HUDEP-2 (cell line): ENCODE measurements at regions not wholly inside any gene's neighbourhood (a gene's known extent, or its start where the extent isn't known, plus 50 kb on each side); places are given as distances from the start of the nearest gene placed in this dataset.

Experiments
- DNase-seq, 76 experiments: peaks; one replicate each; lab custom pipeline; 2025; ENCODE audit not compliant: unreplicated experiment in 76 of 76; lab: John Stamatoyannopoulos, UW

- DNase-seq: no peak
Observed at GRCh38 chr10:61160253-61160652, 216.3 kb upstream of the RHOBTB1 start.

- DNase-seq: no peak
Observed at GRCh38 chr10:61159253-61159652, 215.3 kb upstream of the RHOBTB1 start.

DNA sequence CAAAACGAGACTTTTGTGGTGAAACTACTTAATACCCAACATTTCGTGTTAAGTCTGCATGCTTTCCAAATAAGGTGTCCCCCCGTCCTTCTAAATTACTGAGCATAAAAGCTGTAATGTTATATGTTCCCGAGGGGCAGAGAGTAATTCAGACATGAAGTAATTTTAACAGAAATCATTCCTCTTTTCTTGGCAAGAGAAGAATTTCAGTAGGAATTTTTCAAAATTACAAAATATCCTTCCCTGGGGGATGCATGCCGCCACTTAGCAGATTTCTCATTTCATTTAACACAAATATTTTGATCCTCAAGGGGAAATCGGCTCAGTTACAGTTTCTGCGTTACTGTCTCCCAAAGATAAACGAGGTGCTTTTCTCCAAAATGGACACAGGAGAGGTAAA is 213.2 kb upstream of the RHOBTB1 start:
- DNase-seq: no peak

GRCh38 chr10:61153771-61154170 is 209.8 kb upstream of the RHOBTB1 start:
- no peak for DNase-seq

DNA sequence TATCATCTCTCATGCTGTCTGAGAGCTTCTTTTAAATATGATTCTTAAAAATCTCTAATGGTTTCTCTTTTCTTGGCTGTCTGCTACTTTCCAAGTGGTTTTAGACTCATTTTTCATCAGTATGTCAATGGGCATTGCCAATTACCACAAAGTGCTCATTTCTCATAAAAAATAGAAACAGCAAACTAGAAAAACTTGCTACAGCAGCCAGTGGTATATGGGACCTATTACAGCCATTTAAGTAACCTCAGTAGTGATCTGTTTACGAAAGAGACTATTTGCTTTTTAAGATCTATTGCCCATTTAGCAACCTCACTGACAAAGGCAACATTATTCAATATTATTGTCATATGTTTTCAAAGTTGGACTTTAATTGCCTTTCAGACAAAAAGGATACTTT is 207.1 kb upstream of the RHOBTB1 start:
- no peak for DNase-seq

GRCh38 chr10:61148451-61148850 is 204.5 kb upstream of the RHOBTB1 start:
- DNase-seq: no peak

GRCh38 chr10:61142987-61143386 is 199.0 kb upstream of the RHOBTB1 start:
- DNase-seq: no peak

DNA sequence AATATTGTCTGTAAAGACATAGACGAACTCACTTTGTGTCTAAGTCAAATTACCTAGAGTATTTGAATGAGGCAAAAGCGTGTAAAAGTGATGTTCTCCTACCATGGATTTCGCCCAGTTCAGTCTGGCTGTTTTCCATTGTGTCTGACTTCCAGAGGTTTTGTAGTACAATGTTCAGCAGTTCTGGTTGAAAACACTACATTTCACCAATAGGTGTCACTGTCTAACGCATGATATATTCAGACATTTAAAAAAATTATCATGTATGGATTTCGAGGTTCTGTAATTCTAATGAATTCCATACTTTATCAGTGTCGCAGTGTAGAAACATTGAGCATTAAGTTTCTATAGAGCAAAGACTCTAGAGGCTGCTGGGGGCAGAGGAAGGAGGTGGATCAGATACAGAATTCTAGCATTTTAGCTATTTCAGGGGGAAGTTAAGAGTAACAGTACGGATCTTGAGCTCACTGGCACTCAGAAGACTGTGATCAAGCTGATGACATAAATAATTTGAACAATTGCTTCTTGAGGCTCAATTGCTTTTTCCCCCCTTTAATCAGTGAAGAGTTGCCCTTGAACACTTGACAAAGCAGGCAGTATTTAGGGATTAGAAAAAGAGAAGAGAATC is 196.9 kb upstream of the RHOBTB1 start:
- peak in 14 of 76 experiments; percentile 2 to 36 (median 13) for DNase-seq

- no peak for DNase-seq
Observed at GRCh38 chr10:61139592-61139953, 195.6 kb upstream of the RHOBTB1 start.

DNA sequence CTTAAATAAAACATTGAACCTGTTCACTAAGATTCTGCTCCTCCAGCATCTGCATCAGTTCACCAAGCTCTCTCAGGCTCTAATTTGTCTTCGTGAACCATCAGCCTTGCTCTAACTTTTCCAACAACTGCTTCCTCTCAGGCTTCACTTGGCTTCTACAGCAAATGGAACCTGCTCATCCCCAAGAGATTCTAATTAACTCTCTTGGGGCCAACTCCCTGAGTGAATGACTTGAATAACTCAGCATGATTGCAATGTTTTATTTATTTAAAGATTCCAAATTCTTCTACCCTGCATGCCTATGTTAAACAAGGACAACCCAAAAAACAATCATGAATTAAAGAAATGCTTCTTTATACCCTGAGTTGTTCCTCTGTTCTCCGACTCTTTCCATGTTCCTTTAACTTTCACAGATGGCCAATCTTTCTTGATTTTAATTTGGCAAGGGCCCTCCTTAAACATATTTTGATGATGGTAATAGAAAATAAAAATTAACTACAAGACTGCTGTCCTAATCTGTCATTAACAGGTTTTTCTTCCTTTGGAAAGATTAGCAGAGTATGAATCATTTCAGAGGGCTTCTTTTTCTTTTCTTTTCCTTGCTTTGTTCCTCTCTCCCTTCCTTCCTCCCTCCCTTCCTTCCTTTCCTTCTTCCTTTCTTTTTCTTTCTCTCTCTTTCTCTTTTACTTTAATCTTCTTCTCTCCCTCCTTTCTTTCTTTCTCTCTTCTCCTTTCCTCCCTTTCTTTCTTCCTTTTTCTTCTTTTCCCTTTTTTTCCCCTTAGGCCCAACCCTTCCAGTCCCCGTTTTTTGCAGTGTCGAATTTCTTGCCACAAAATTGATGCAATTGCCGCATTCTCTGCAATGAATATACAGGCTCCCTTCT is 195.0 kb upstream of the RHOBTB1 start:
- DNase-seq: no peak

- DNase-seq: no peak
Observed at GRCh38 chr10:61136139-61136538, 192.2 kb upstream of the RHOBTB1 start.

- no peak for DNase-seq
Observed at GRCh38 chr10:61135276-61135721, 191.3 kb upstream of the RHOBTB1 start.

DNA sequence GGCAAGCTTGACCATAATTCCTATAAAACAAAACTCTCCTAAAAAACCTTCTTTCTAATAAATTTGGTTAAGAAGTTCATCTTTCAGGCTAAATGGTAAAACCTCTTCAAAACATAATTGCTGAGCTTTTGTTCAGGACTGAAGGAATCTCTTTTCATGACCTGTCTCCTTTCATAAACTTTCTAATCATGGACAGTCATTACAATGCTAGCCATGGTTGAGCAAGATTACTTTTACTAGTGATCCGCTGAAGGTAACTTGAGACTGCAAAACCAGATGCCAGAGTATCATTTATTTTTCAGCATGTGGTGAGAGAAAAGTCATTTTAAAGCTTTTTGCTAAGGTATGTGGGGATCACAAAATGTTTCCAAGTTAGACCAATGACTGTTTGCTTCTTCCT is 186.4 kb upstream of the RHOBTB1 start:
- no peak for DNase-seq

DNA sequence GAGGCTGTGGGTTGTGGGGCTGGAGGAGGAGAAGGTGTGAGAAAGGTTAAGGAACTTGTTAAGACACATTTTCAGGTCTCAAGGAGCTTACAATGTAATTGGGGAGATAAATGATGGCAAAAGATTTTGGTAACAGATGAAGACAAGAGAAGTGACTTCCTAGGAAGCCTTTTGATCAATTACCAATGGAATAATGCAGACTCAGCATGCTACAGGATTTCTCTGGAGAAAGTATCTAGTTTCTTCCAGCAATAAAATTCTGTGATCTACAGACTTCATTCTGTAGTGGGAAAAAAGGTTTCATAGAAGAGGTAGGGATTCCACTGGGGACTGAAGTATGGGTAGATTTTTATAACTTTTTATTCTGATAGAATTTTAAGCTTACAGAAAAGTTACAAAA is 184.2 kb upstream of the RHOBTB1 start:
- DNase-seq: no peak

DNA sequence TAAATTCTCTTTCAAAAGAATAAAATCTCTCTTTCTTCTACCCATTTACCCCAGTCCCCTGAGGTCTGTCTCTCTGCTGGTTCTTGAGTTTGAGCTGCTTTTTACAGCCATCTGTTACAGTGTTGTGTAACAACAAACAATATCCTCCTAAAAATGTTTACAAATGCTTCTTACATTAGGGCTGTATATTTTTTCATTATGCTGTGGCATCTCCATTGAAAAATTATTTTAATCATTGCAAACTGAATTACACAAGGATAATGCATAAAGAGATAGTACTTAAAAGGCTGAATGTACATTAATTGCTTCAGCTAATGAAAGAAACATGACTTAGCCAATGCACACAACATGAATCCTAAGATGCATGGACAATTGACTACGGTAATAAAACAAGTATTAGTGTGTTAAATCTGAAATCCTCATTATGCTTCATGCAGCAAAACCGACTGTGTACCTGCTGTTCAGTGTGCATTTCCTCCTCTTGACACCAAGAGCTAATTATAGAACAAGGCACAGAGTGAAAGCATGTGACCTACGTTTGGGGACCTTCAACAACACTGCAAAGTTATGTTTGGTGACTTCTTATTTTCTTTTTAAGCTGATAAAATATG is 181.7 kb upstream of the RHOBTB1 start:
- no peak for DNase-seq

DNA sequence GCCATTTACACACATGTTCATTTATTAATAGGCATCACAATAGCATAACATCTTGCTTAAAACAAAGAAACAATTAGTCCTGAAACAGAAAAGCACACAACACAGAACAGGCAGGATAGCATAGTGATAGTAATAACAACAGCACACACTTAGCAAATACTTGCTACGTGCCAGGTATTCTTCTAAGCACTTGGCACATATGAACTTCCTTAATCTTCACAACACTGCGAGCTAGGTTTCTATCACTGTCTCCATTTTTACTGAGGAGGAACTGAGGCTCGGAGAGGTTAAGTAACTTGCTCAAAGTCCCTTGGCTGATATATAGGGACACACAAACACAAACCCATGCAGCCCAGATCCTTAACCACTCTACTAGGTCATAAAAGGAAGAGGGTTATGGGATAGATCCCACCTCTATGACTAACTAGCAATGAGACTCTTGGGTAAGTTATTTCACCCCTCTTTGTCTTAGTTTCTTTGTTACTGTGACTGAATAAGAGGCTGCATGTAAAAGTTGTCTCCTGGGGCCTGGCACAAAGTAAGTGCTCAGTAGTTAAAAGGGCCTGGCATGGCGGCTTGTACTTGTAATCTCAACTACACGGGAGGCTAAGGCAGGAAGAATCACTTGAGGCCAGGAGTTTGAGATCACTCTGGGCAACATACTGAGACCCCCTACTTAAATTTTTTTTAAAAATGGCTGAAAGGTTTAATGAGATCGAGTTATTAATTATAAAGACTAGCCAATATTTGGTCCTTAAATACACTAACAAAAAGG is 181.0 kb upstream of the RHOBTB1 start:
- DNase-seq: no peak

DNA sequence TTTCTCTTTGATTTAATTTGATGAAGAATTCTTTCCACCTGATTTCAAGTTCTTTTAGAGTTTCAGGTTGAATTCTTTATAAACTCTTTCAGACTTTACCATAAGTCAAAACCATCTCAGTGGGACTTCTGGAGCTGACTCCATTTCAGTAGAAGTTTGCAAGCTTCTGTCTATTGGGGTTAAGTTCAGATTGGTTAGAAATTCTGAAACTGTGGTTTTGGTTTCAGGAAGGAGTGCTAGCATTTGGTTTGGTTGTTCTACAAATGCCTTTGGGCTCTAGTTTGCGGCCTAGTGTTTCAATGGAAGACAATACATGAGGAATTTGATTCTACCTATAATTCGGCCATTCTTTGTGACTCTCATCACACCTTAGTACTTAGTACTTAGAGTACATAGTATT is 176.8 kb upstream of the RHOBTB1 start:
- DNase-seq: no peak

GRCh38 chr10:61119573-61119972 is 175.6 kb upstream of the RHOBTB1 start:
- DNase-seq: no peak

- DNase-seq: no peak
Observed at GRCh38 chr10:61115897-61116296, 171.9 kb upstream of the RHOBTB1 start.

DNA sequence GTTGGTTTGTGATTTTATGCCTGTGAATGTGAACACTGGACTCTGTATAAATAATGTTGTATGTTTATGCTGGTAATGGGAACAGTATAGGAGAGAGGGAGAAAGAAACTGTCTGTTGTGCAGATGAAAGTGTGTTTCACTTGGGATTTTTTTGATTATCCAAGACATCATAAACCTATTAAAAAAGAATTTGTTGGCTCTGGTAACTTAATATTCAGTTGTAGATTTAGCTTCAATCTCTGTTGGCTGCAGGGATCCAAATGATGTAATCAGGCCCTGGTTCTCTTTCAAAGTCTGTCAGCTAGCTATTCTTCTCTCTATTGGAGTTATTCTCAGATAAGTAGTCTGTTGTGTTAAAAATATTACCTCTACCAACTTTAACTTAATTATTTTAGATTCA is 168.8 kb upstream of the RHOBTB1 start:
- DNase-seq: no peak

DNA sequence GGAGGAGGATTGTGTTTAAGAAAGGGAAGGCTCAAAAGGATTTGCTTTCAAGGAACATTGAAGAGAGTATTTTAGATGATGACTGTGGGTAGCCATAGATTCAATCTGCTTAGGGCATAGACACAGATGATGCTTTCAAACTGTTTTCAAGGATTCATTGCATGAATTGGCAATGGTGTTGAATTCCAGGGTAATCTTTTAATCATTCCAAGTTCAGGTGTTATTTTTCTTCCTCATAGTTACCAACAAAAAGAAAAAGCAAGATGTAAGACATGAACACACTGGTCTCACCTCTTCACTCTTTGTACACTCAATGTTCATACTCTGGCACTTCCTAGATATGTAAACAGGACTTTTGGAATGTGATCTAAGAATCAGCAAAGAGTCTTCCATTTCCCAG is 167.0 kb upstream of the RHOBTB1 start:
- DNase-seq: no peak
